Activated CD8-positive, alpha-beta memory T cell treated with anti-CD3 and anti-CD28 coated beads, Interleukin-2, amount 10 ng/mL, durations not matched to agents 7 days and 5 days (primary cell): ENCODE measurements at regions not wholly inside any gene's neighbourhood (a gene's known extent, or its start where the extent isn't known, plus 50 kb on each side); places are given as distances from the start of the nearest gene placed in this dataset.

Experiments
- ATAC-seq: fragments of 150-1000 bp; cut with Tn5 transposase; one replicate; pipeline ENCODE4 v1.10.0; 2021; ENCODE audit warnings: moderate library complexity
- CTCF ChIA-PET: fragments of 350-600 bp; sonication (Branson Sonifier 250); formaldehyde crosslinking; loops from one replicate; lab custom pipeline; 2021; ENCODE audit warnings: antibody characterized with exemption; lab: Charles Lee
- DNase-seq: peaks from one replicate; pipeline ENCODE4 v3.0.0-alpha.2; 2020
- H3K27ac Mint-ChIP-seq: one replicate; pipeline ENCODE4 v1.8.0; 2021; ENCODE audit warnings: mild to moderate bottlenecking, mixed read lengths
- H3K27me3 Mint-ChIP-seq: one replicate; pipeline ENCODE4 v1.8.0; 2021; ENCODE audit warnings: mixed read lengths
- H3K36me3 Mint-ChIP-seq: one replicate; pipeline ENCODE4 v1.8.0; 2021; ENCODE audit warnings: mild to moderate bottlenecking, mixed read lengths
- H3K4me1 Mint-ChIP-seq: one replicate; pipeline ENCODE4 v1.8.0; 2021; ENCODE audit warnings: mixed read lengths
- H3K4me3 Mint-ChIP-seq: one replicate; pipeline ENCODE4 v1.8.0; 2021; ENCODE audit warnings: mild to moderate bottlenecking, moderate library complexity, mixed read lengths
- H3K9me3 Mint-ChIP-seq: one replicate; pipeline ENCODE4 v1.8.0; 2022; ENCODE audit warnings: low read depth, mixed read lengths

DNA sequence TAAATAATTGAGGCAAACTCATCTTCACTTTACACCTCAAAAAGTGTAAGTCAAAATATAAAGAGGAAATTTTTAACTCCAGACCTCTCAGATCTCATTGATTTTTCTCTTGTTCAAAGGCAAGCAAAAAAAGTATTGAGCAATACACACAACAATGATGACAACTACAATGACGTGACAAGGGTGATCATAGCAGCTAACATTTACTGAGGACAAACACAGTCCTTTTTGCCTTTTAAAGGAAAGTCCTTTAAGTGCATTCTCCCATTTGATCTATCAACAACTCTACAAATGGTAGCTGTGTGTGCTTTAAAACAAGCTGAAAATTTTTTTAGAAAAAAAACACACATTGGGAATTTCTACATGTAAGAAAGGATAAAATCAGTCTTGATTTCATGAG, 123.5 kb upstream of the CTAGE1 start:
- no peak for DNase-seq
- no peak overlapping the region for H3K4me3 Mint-ChIP-seq
- H3K4me1 Mint-ChIP-seq, result no peaks in the 10 kb centered on the region
- peaks cover 5% of the 10 kb centered on the region for H3K9me3 Mint-ChIP-seq
- ATAC-seq, result no peak
- CTCF ChIA-PET, result no interaction called here
- H3K36me3 Mint-ChIP-seq, result no peaks in the 10 kb centered on the region
- H3K27ac Mint-ChIP-seq, result no peak overlapping the region
- H3K27me3 Mint-ChIP-seq, result no peaks in the 10 kb centered on the region

DNA sequence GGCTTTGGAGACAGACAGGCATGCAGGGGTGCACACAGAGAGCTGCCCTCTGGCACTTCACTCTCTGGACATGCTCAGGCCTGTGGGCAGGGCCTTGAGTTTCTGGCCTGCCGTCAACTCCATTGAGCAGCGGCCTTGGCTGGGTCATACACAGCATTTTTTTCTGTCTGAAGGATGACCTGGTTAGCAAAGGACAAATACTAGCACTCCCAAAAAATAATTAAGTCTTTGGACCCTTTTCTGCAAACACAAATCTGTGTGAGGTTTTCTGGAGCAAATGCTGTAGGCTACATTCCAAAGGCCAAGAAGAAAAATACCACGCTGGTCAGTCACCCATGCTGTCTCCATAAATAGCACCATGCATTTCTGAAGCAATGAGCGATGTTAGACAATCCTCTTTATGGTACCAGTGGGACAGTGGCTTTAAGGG, 124.7 kb upstream of the CTAGE1 start:
- Mint-ChIP-seq H3K4me1 (no peaks in the 10 kb centered on the region), H3K4me3 (no peak overlapping the region), H3K27me3 (no peaks in the 10 kb centered on the region), H3K36me3 (no peaks in the 10 kb centered on the region), H3K27ac (no peak overlapping the region), H3K9me3 (peaks cover 5% of the 10 kb centered on the region)
- CTCF ChIA-PET, result no interaction called here
- ATAC-seq (no peak), DNase-seq (no peak)

DNA sequence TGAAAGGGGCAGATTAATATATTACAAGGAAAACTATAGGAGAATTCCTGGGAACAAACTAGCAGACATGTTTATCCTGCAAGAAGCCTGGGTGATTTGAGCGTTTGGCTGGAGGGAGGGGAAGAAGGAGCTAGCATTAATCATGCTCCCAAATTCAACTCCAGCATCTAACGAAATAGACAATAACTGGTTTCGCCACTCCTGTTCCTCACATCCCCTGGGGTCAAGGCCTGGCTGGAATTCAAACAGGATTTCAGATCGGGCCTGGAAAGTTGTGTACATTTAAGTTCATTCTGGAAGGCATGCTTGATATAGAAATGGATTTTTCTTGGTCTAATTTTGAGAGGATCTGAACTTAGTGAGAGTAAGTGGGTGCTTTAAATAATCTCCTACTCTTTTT, 126.1 kb upstream of the CTAGE1 start:
- H3K9me3 Mint-ChIP-seq, result peaks cover 5% of the 10 kb centered on the region
- CTCF ChIA-PET, result no interaction called here
- no peaks in the 10 kb centered on the region for H3K27me3 Mint-ChIP-seq
- H3K4me3 Mint-ChIP-seq, result no peak overlapping the region
- no peaks in the 10 kb centered on the region for H3K4me1 Mint-ChIP-seq
- H3K36me3 Mint-ChIP-seq, result no peaks in the 10 kb centered on the region
- DNase-seq (no peak), ATAC-seq (no peak)
- no peak overlapping the region for H3K27ac Mint-ChIP-seq

DNA sequence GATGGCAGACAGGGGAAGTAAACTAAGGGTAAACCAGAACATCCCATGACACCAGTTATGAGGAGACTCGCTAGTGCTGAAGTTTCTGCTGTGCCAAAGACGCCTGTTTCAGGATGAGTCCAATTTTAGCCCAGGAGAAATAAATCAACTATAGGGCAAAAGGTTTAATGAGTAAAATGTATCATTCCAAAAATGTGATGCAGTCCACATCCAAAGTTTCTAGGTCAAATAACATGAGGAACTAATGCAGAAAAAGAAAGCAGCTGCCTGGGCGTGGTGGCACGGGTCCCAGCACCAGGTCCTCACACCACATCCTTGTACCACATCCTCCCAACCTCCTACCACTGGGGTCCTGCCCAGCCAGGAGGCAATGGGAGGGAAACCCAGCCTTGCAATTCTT, 126.9 kb upstream of the CTAGE1 start:
- Mint-ChIP-seq H3K4me3 (no peak overlapping the region), H3K27ac (no peak overlapping the region), H3K27me3 (no peaks in the 10 kb centered on the region), H3K4me1 (no peaks in the 10 kb centered on the region), H3K9me3 (peaks cover 5% of the 10 kb centered on the region), H3K36me3 (no peaks in the 10 kb centered on the region)
- CTCF ChIA-PET, result no interaction called here
- no peak for DNase-seq
- ATAC-seq, result no peak

DNA sequence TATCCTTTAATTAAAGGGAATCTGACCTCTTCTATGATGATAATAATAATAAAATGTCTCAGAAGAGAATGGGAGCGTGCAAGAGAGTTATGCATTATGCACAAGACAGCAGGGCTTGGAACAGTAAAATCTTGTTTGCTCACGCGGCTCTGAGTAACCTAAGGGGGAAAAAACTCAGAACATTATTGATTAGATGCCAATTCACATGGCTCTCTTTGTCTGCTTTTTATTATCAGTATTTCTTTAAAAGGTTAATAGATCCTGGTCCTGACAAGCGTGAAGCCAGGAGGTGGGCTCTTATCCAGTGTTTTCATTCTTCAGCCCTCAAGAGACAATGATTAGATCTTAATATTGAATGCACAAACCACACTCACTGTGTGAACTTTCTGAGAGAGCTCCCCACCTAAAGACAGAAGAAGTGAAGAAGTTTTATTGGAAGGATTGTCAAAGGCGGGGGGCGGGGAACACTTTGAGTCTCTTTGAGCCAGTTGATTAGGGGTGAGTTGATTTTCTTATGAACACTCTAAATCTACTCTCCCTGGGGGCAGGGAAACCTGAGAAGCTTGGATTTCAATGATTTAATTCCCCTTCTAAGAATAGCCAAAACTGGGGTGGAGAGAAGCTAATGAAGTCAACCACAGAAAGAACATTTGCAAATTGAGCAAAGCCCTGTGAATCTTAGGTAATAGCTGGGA, 127.5 kb upstream of the CTAGE1 start:
- DNase-seq (no peak), ATAC-seq (no peak)
- Mint-ChIP-seq H3K27ac (no peak overlapping the region), H3K4me1 (no peaks in the 10 kb centered on the region), H3K36me3 (no peaks in the 10 kb centered on the region), H3K4me3 (no peak overlapping the region), H3K9me3 (peaks cover 5% of the 10 kb centered on the region), H3K27me3 (no peaks in the 10 kb centered on the region)
- CTCF ChIA-PET, result no interaction called here

DNA sequence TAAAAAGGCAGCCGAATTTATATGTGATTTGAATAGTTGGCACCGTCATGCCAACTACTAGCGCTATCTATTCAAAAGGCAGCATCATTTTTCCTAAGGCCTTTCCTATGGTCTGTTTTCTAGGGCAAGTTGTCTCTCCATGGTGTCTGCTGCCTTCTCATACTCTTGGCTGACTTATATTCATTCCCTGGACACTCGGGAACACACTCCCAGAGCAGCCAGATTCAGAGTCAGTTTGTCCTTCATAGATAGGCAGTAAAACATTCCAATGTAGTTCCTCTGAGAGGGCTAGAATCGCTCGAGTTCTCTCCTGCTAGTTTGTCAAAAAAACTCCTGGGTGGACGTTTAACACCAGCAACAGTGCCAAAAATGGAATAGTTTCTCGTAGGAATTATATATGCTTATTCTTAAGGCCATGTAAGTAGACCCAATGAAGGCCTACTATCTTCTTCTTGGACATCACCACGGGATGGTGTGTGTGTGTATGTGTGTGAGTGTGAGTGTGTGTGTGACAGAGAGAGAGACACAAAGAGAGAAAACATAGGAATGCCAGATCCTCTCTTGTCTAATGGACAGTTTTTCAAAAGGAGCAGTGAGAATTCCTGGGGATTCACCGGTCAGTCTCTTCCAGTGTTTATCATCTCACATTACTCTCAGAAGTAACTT, 129.3 kb upstream of the CTAGE1 start:
- Mint-ChIP-seq H3K4me1 (no peaks in the 10 kb centered on the region), H3K27me3 (no peaks in the 10 kb centered on the region), H3K27ac (no peak overlapping the region), H3K4me3 (no peak overlapping the region), H3K36me3 (no peaks in the 10 kb centered on the region), H3K9me3 (peaks cover 2% of the 10 kb centered on the region)
- DNase-seq, result no peak
- no peak for ATAC-seq
- CTCF ChIA-PET, result no interaction called here

DNA sequence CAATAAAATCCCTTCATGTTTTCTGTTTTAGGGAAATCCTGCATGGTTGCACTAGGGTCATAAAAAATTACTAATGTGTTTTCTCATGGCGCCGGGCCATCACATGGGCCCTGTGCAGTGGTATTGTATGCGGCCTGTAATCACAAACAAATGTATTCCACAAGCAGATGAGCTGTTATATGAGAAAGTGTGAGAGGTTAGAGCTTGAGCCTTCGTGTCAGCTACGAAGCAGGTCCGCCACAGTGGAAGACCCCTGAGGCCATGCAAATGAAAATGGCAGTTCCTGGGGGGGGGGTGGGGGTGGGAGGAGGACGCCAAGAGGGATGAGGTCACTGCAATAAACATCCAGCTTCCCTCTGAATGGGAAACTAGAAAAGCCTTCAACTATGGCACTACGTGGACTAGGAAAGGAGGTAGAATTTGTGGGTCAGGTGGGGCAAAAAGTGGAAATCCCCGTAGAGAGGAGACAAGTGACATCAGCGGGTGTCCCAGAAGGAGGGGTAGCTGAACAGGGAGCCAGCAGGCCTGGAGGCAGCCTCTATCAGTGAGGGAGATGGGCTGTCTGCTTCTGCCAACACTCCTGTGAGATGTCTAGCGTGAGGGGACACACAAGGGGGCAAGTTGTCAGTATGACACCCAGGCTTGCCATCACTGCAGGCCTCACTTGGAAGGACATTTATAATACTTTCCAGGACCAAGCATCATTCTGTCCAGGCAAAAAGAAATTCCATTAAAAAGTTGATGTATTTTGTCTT, 130.3 kb upstream of the CTAGE1 start:
- ATAC-seq (no peak), DNase-seq (no peak)
- Mint-ChIP-seq H3K4me1 (no peaks in the 10 kb centered on the region), H3K4me3 (no peak overlapping the region), H3K27ac (no peak overlapping the region), H3K9me3 (no peaks in the 10 kb centered on the region), H3K36me3 (no peaks in the 10 kb centered on the region), H3K27me3 (no peaks in the 10 kb centered on the region)
- CTCF ChIA-PET, result interaction anchor here (0.7 kb wide), 1 partner anchor 1335 kb away, joined by 3 read pairs; no protein-coding TSS in a partner anchor

DNA sequence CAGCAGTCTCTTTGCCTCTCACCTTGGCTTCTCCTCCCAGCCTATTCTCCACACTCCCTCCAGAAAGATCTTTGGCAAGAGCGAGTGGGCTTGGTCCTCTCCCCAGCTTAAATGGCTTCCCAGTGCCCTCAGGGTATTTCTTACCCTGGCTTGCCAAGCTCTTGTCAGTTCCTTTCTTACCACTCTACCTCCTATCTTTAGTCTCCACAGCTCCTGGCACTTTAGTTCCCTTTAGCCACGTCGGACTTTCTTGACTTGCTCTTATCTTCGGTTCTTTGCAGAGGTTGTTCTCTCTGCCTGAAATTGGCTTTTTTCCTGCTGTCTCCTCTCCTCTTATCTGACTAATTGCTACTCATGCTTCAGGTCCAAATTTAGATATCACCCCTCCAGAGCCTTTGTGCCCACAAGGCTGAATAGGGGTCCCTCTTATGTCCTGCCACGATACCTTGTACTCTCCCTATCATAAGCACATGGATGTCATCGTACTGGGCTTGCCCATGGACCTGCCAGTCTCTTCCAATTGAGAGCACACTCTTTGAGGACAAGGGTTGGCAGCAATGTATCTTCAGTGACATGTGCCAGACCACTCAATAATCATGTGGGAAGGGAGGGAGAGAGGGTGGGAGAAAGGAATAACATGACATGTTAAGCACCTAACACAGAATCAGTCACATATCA, 131.7 kb upstream of the CTAGE1 start:
- DNase-seq (no peak), ATAC-seq (no peak)
- Mint-ChIP-seq H3K4me1 (no peaks in the 10 kb centered on the region), H3K27me3 (peaks cover 4% of the 10 kb centered on the region), H3K9me3 (no peaks in the 10 kb centered on the region), H3K36me3 (no peaks in the 10 kb centered on the region), H3K4me3 (no peak overlapping the region), H3K27ac (no peak overlapping the region)
- CTCF ChIA-PET, result no interaction called here

DNA sequence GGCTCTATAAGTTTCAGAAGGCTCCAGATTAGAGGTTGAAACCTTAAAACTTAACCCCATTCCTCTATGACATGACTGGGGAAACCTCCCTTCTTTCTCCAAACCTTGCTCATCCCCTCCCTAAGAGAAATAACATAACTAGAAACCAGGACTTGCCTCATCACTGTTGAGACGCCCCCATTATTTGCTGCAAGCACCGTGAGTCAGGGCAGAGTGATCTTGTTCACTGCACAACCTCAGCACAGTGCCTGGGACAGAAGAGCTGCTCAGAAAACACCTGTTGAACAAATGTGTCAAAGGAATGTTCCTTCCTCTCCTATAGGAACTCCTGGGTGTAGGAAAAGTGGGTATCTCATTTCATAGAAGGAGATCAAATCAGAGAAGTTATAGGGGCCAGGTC, 132.7 kb upstream of the CTAGE1 start:
- Mint-ChIP-seq H3K27me3 (peaks cover 4% of the 10 kb centered on the region), H3K36me3 (no peaks in the 10 kb centered on the region), H3K4me3 (no peak overlapping the region), H3K9me3 (no peaks in the 10 kb centered on the region), H3K27ac (no peak overlapping the region), H3K4me1 (no peaks in the 10 kb centered on the region)
- CTCF ChIA-PET, result no interaction called here
- DNase-seq (no peak), ATAC-seq (no peak)

DNA sequence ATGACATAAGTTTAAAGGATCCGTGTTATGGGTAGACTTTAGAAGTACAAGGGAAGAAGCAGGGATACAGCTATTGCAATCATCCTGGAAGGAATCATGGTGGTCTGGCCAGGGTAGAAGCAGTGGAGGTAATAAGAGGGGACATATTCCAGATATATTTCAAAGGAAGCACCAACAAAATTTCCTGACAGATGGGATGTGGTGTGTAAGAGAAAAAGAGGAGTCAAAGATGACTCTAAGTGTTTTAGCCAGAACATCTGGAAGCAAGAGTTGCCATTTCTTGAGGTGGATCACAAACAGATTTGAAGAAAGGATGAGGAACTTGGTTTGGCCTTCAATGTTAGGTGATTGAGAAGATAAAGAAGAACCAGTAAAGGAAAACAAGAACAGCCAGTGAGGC, 133.1 kb upstream of the CTAGE1 start:
- Mint-ChIP-seq H3K27ac (no peak overlapping the region), H3K4me3 (no peak overlapping the region), H3K4me1 (no peaks in the 10 kb centered on the region), H3K27me3 (peaks cover 4% of the 10 kb centered on the region), H3K9me3 (no peaks in the 10 kb centered on the region), H3K36me3 (no peaks in the 10 kb centered on the region)
- DNase-seq, result no peak
- CTCF ChIA-PET, result no interaction called here
- ATAC-seq, result no peak

DNA sequence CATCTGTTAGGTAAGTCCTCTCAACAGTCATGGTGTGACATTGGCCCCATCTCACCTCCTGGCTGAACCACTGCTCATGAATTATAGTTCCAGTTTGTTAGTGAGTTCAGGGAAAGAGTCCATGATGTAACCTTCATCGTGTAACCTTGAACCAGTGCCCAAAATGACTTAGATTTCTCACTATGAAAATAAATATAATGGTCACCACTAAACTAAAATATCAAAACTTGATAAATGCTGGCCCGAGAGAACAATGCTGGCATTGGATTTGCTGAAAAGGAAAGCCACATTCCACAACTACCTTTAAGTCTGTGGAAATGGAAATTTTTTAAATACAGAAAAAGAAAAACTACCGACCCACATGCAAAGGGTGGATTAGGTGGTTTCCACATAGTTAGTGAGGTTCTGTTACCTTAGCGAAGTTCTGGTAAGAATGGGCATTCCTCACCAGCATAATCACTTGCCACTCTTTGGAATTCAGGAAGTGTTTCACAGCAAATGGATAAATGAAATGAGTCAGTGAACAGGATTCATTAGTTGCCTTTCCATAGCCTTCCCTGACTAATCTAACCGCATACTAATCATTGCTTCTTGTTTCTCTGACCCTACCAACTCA, 133.9 kb upstream of the CTAGE1 start:
- CTCF ChIA-PET, result no interaction called here
- ATAC-seq, result no peak
- no peaks in the 10 kb centered on the region for H3K36me3 Mint-ChIP-seq
- H3K4me3 Mint-ChIP-seq, result no peak overlapping the region
- H3K27ac Mint-ChIP-seq, result no peak overlapping the region
- DNase-seq, result no peak
- H3K4me1 Mint-ChIP-seq, result no peaks in the 10 kb centered on the region
- peaks cover 9% of the 10 kb centered on the region for H3K27me3 Mint-ChIP-seq
- H3K9me3 Mint-ChIP-seq, result no peaks in the 10 kb centered on the region

DNA sequence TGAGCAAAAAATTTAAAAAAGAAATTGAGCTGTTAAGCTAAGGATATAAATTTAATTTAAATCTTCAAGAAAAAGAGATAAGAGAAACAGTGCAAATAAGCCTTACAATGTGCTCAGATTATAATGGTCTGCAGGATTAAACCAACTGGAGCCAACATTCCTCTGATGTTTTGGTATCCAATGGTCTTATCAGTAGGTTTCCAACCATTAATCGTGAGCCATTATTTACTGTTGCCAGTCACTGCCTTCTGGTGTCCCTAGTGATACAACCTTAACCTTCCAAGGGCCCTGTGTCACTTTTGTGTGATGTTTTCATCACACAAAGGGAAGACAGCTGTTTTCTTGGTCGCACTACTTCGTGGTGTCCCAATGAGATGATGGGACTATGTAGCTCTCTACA, 134.5 kb upstream of the CTAGE1 start:
- no peak overlapping the region for H3K4me3 Mint-ChIP-seq

DNA sequence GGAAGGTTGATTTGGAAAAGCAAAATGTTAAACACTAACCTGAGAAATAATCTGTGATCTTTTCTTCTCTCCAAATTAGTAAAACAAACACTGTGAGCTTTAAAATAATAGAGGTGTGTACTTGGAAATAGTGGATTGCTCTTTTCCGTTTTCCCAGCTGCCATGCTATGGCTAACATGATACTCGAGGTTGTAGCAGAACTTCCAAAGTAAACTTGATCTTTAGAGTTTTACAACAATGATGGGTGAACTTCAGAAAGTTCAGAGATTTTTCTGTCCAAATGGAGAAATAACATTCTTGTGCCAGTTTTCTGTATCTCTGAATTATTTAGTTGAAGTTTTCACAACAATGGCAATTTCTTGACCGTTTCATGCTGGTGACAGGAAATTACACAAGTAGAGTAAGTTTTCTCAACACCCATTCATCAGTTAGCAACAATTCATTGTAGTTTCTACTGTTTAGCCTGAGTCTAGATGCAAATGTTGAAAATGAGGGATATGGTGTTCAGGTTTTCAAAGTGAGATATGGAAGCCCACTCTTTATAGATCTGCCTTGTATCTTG, 135.3 kb upstream of the CTAGE1 start:
- CTCF ChIA-PET, result interaction anchor here (0.6 kb wide), 1 partner anchor 459 kb away, joined by 3 read pairs; no protein-coding TSS in a partner anchor

More for the DNA sequence above, 134.5 kb upstream of the CTAGE1 start:
- Mint-ChIP-seq H3K9me3 (no peaks in the 10 kb centered on the region), H3K4me1 (no peaks in the 10 kb centered on the region), H3K27ac (no peak overlapping the region), H3K36me3 (no peaks in the 10 kb centered on the region), H3K27me3 (peaks cover 15% of the 10 kb centered on the region)
- no peak for DNase-seq
- CTCF ChIA-PET, result no interaction called here
- ATAC-seq, result no peak

More for the DNA sequence above, 135.3 kb upstream of the CTAGE1 start:
- H3K4me1 Mint-ChIP-seq, result no peaks in the 10 kb centered on the region
- H3K36me3 Mint-ChIP-seq, result peaks cover 2% of the 10 kb centered on the region
- no peak overlapping the region for H3K27ac Mint-ChIP-seq
- H3K9me3 Mint-ChIP-seq, result no peaks in the 10 kb centered on the region
- no peak for DNase-seq
- ATAC-seq, result no peak
- H3K4me3 Mint-ChIP-seq, result no peak overlapping the region
- peaks cover 23% of the 10 kb centered on the region for H3K27me3 Mint-ChIP-seq
